ENCODE measurements at regions not wholly inside any gene's neighbourhood (a gene's known extent, or its start where the extent isn't known, plus 50 kb on each side); places are given as distances from the start of the nearest gene placed in this dataset.

DNA sequence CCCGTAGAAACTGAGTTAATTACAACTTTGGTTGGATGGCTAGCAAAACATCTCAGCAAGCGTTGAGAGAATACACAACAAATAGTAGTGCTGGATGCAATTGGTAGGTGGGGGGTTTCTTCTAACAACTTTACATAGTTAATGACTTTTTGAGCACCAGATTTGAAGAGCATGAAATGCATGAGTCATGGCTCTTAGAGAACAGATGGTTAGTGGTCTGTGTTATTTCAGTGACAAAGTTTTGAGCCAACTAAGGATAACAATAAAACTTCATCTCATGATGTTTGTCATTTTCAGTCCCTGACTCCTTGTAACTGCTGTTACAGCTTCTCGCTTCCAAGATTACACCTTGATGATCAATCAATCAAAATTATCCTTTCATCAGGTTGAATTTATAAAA, 399.0 kb upstream of the BRINP1 start:
- DNase-seq (ENCODE audit: low spot score in 2 of 2) = no peak

GRCh38 chr9:119765632-119766175, 396.5 kb upstream of the BRINP1 start:
- TF ChIP-seq, protein P1, sequence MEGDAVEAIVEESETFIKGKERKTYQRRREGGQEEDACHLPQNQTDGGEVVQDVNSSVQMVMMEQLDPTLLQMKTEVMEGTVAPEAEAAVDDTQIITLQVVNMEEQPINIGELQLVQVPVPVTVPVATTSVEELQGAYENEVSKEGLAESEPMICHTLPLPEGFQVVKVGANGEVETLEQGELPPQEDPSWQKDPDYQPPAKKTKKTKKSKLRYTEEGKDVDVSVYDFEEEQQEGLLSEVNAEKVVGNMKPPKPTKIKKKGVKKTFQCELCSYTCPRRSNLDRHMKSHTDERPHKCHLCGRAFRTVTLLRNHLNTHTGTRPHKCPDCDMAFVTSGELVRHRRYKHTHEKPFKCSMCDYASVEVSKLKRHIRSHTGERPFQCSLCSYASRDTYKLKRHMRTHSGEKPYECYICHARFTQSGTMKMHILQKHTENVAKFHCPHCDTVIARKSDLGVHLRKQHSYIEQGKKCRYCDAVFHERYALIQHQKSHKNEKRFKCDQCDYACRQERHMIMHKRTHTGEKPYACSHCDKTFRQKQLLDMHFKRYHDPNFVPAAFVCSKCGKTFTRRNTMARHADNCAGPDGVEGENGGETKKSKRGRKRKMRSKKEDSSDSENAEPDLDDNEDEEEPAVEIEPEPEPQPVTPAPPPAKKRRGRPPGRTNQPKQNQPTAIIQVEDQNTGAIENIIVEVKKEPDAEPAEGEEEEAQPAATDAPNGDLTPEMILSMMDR (IDR thresholded peaks at IDR 0.05) = no peak
- intact Hi-C loops (cut with DNase I) = no loop called here

More for the DNA sequence above, 399.0 kb upstream of the BRINP1 start:
- intact Hi-C loops (cut with DNase I) = no loop called here
- Histone ChIP-seq H3K36me3 (no peaks in the 10 kb centered on the region), H3K27ac (no peak overlapping the region), H3K4me1 (no peaks in the 10 kb centered on the region), H3K9me3 (no peaks in the 10 kb centered on the region), H3K27me3 (no peaks in the 10 kb centered on the region), H3K4me3 (no peak overlapping the region)
- TF ChIP-seq, protein P1 (IDR thresholded peaks at IDR 0.05) = no peak

GRCh38 chr9:119763260-119763659, 394.0 kb upstream of the BRINP1 start:
- no peak overlapping the region for H3K4me3 ChIP-seq
- H3K9me3 ChIP-seq = no peaks in the 10 kb centered on the region
- H3K27ac ChIP-seq = no peak overlapping the region
- DNase-seq (ENCODE audit: low spot score in 2 of 2) = no peak
- H3K4me1 ChIP-seq = no peaks in the 10 kb centered on the region
- no peaks in the 10 kb centered on the region for H3K36me3 ChIP-seq
- TF ChIP-seq, protein P1 (IDR thresholded peaks at IDR 0.05) = no peak
- no peaks in the 10 kb centered on the region for H3K27me3 ChIP-seq
- intact Hi-C loops (cut with DNase I) = no loop called here

More at GRCh38 chr9:119765632-119766175, 396.5 kb upstream of the BRINP1 start:
- Histone ChIP-seq H3K4me1 (no peaks in the 10 kb centered on the region), H3K4me3 (no peak overlapping the region), H3K9me3 (no peaks in the 10 kb centered on the region), H3K36me3 (no peaks in the 10 kb centered on the region), H3K27ac (no peak overlapping the region), H3K27me3 (no peaks in the 10 kb centered on the region)
- no peak for DNase-seq (ENCODE audit: low spot score in 2 of 2)

DNA sequence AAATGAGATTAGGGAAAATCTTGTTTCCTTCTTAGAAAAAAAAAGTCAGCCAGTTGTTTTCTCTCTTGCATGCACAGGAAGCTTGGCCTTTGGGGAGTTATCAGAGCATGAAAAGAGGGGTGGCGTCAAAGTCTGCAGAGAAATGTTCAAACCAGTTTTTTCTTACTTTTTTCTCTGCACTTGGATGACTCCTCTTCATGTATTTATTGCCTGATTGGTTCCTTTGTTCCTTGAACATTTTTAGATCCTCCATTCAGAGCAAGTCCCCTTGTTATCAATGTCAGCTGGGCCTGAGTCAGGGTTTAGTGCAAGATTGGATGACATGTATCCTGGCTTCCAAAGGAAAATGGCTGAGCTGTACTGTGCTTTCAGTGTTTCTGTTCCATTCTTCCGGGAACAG, 392.6 kb upstream of the BRINP1 start:
- H3K9me3 ChIP-seq = no peaks in the 10 kb centered on the region
- H3K4me1 ChIP-seq = no peaks in the 10 kb centered on the region
- no peak overlapping the region for H3K4me3 ChIP-seq
- H3K27me3 ChIP-seq = no peaks in the 10 kb centered on the region
- H3K36me3 ChIP-seq = no peaks in the 10 kb centered on the region
- DNase-seq (ENCODE audit: low spot score in 2 of 2) = no peak
- intact Hi-C loops (cut with DNase I) = no loop called here
- TF ChIP-seq, protein P1 (IDR thresholded peaks at IDR 0.05) = no peak
- H3K27ac ChIP-seq = no peak overlapping the region

DNA sequence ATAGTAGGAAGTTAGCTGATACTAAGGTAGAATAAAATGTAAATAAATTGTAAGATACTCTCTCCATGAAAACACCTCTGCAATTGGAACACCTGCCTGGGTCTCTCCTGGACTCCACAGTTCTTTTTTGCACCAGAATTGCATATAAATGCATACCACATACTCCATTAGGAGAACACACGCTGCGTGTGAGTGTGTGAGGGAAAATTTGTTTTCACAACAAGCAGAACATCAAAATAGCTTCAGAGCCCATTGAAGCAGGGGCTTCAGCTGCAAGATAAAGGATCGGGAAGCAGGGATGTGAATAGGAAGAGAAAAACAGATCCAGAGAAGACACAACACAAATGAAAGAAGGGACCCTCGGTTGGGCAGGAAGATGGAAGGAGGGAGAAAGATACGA, 389.8 kb upstream of the BRINP1 start:
- Histone ChIP-seq H3K36me3 (no peaks in the 10 kb centered on the region), H3K4me3 (no peak overlapping the region), H3K9me3 (no peaks in the 10 kb centered on the region), H3K27me3 (no peaks in the 10 kb centered on the region), H3K27ac (no peak overlapping the region), H3K4me1 (no peaks in the 10 kb centered on the region)
- TF ChIP-seq, protein P1 (IDR thresholded peaks at IDR 0.05) = no peak
- intact Hi-C loops (cut with DNase I) = no loop called here
- DNase-seq (ENCODE audit: low spot score in 2 of 2) = no peak

- intact Hi-C loops (cut with DNase I) = no loop called here
- H3K27ac ChIP-seq = no peak overlapping the region
- TF ChIP-seq, protein P1 (IDR thresholded peaks at IDR 0.05) = no peak
- no peak overlapping the region for H3K4me3 ChIP-seq
- H3K9me3 ChIP-seq = no peaks in the 10 kb centered on the region
- no peak for DNase-seq (ENCODE audit: low spot score in 2 of 2)
- no peaks in the 10 kb centered on the region for H3K27me3 ChIP-seq
- H3K4me1 ChIP-seq = no peaks in the 10 kb centered on the region
- H3K36me3 ChIP-seq = no peaks in the 10 kb centered on the region
These were observed 389.0 kb upstream of the BRINP1 start for GRCh38 chr9:119758241-119758640.

Data from ascending aorta (tissue), 2 donors.